ENCODE measurements at regions not wholly inside any gene's neighbourhood (a gene's known extent, or its start where the extent isn't known, plus 50 kb on each side); places are given as distances from the start of the nearest gene placed in this dataset.

GRCh38 chr2:136173126-136173525 is 55.2 kb upstream of the CXCR4 start:
- TF ChIP-seq CTCF (IDR thresholded peaks at IDR 0.05) (no peak), USF2 (IDR thresholded peaks at IDR 0.05; ENCODE audit: borderline replicate concordance, low read depth, low read length) (no peak), MXI1 (IDR thresholded peaks at IDR 0.05; ENCODE audit: low read depth, low read length) (no peak), GABPA (IDR thresholded peaks at IDR 0.05; ENCODE audit: low read depth) (no peak), NFIC (IDR thresholded peaks at IDR 0.05; ENCODE audit: borderline replicate concordance) (no peak), RAD21 (IDR thresholded peaks at IDR 0.05; ENCODE audit: low read length) (no peak)
- TF ChIP-seq, protein P1, sequence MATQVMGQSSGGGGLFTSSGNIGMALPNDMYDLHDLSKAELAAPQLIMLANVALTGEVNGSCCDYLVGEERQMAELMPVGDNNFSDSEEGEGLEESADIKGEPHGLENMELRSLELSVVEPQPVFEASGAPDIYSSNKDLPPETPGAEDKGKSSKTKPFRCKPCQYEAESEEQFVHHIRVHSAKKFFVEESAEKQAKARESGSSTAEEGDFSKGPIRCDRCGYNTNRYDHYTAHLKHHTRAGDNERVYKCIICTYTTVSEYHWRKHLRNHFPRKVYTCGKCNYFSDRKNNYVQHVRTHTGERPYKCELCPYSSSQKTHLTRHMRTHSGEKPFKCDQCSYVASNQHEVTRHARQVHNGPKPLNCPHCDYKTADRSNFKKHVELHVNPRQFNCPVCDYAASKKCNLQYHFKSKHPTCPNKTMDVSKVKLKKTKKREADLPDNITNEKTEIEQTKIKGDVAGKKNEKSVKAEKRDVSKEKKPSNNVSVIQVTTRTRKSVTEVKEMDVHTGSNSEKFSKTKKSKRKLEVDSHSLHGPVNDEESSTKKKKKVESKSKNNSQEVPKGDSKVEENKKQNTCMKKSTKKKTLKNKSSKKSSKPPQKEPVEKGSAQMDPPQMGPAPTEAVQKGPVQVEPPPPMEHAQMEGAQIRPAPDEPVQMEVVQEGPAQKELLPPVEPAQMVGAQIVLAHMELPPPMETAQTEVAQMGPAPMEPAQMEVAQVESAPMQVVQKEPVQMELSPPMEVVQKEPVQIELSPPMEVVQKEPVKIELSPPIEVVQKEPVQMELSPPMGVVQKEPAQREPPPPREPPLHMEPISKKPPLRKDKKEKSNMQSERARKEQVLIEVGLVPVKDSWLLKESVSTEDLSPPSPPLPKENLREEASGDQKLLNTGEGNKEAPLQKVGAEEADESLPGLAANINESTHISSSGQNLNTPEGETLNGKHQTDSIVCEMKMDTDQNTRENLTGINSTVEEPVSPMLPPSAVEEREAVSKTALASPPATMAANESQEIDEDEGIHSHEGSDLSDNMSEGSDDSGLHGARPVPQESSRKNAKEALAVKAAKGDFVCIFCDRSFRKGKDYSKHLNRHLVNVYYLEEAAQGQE (IDR thresholded peaks at IDR 0.05; ENCODE audit: low read depth, low read length), result no peak
- TF ChIP-seq, protein P2, sequence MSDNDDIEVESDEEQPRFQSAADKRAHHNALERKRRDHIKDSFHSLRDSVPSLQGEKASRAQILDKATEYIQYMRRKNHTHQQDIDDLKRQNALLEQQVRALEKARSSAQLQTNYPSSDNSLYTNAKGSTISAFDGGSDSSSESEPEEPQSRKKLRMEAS (IDR thresholded peaks at IDR 0.05; ENCODE audit: low read depth), result no peak
